ENCODE measurements at regions not wholly inside any gene's neighbourhood (a gene's known extent, or its start where the extent isn't known, plus 50 kb on each side); places are given as distances from the start of the nearest gene placed in this dataset.

DNA sequence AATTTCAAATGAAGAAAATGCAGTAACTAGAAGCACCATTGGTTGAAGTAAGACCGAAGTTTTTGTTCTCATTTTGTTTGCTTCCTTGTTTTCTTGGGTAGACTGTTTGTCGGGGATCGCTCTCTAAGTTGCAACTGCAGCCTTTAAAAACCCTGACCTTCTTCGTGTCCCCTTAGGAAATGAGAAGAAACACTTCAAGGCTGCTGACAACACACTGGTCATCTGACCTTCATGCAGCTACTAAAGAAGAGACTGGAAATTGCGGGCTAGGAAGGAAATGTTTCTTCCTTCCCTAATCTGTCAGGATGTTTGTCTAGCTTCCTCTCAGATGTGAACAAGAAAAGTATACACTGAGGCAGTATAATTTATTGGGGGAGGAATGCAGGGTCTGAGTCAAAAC lies 50.7 kb upstream of the CHSY3 start:
- DNase-seq (ENCODE audit: low spot score) = no peak
- Mint-ChIP-seq H3K4me1 (ENCODE audit: low read depth) (no peaks in the 10 kb centered on the region), H3K36me3 (ENCODE audit: low read depth) (no peaks in the 10 kb centered on the region), H3K27ac (ENCODE audit: unreplicated experiment) (no peak overlapping the region), H3K4me3 (ENCODE audit: unreplicated experiment) (no peak overlapping the region), H3K27me3 (ENCODE audit: low read depth) (peaks cover 11% of the 10 kb centered on the region), H3K9me3 (ENCODE audit: low read depth) (no peaks in the 10 kb centered on the region)
- TF ChIP-seq, protein P1, sequence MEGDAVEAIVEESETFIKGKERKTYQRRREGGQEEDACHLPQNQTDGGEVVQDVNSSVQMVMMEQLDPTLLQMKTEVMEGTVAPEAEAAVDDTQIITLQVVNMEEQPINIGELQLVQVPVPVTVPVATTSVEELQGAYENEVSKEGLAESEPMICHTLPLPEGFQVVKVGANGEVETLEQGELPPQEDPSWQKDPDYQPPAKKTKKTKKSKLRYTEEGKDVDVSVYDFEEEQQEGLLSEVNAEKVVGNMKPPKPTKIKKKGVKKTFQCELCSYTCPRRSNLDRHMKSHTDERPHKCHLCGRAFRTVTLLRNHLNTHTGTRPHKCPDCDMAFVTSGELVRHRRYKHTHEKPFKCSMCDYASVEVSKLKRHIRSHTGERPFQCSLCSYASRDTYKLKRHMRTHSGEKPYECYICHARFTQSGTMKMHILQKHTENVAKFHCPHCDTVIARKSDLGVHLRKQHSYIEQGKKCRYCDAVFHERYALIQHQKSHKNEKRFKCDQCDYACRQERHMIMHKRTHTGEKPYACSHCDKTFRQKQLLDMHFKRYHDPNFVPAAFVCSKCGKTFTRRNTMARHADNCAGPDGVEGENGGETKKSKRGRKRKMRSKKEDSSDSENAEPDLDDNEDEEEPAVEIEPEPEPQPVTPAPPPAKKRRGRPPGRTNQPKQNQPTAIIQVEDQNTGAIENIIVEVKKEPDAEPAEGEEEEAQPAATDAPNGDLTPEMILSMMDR (IDR thresholded peaks at IDR 0.05) = no peak
